Natural killer cell (primary cell): ENCODE measurements at regions not wholly inside any gene's neighbourhood (a gene's known extent, or its start where the extent isn't known, plus 50 kb on each side); places are given as distances from the start of the nearest gene placed in this dataset.

Experiments
- ATAC-seq, 3 donors: fragments of 150-1000 bp in 2 of 3; fragments of 200-7000 bp in 1 of 3; cut with Tn5 transposase; 1 replicate in 1 of 3; 2 replicates in 2 of 3; pipeline ENCODE4 v1.10.0; 2021; ENCODE audit warnings: mild to moderate bottlenecking in 2 of 3, moderate library complexity in 2 of 3
- DNase-seq, 2 donors: peaks; one replicate each; pipeline versions ENCODE4 v3.0.0 to v3.0.0-alpha.2; 2013 to 2021; ENCODE audit warnings: mixed read lengths in 1 of 2
- H3K27ac ChIP-seq: one replicate; pipeline ENCODE4 v1.5.1; 2013; ENCODE audit warnings: mild to moderate bottlenecking, low read length
- H3K27me3 ChIP-seq: one replicate; pipeline ENCODE4 v1.6.1; 2013; ENCODE audit warnings: low read length; ENCODE audit not compliant: control insufficient read depth, insufficient read depth
- H3K36me3 ChIP-seq: one replicate; pipeline ENCODE4 v1.6.1; 2013; ENCODE audit warnings: low read length; ENCODE audit not compliant: control insufficient read depth, insufficient read depth
- H3K4me1 ChIP-seq: one replicate; pipeline ENCODE4 v1.6.1; 2013; ENCODE audit warnings: low read length; ENCODE audit not compliant: control insufficient read depth, insufficient read depth
- H3K4me3 ChIP-seq: one replicate; pipeline ENCODE4 v1.5.1; 2013; ENCODE audit warnings: low read length
- H3K9me3 ChIP-seq: one replicate; pipeline ENCODE4 v1.6.1; 2013; ENCODE audit warnings: low read length; ENCODE audit not compliant: control insufficient read depth, insufficient read depth
- H3K27ac Mint-ChIP-seq, 2 donors: one replicate each; pipeline ENCODE4 v1.8.0; 2022; ENCODE audit warnings: mild to moderate bottlenecking in 2 of 2, mixed read lengths in 2 of 2, moderate library complexity in 1 of 2
- H3K27me3 Mint-ChIP-seq, 2 donors: one replicate each; pipeline ENCODE4 v1.8.0; 2022; ENCODE audit warnings: low read depth in 2 of 2, mixed read lengths in 2 of 2
- H3K36me3 Mint-ChIP-seq: one replicate; pipeline ENCODE4 v1.8.0; 2022; ENCODE audit warnings: mixed read lengths
- H3K4me1 Mint-ChIP-seq, 2 donors: one replicate each; pipeline ENCODE4 v1.8.0; 2022; ENCODE audit warnings: mixed read lengths in 2 of 2
- H3K4me3 Mint-ChIP-seq: one replicate; pipeline ENCODE4 v1.8.0; 2022; ENCODE audit warnings: mild to moderate bottlenecking, moderate library complexity, mixed read lengths
- H3K9me3 Mint-ChIP-seq, 2 donors: one replicate each; pipeline ENCODE4 v1.8.0; 2022; ENCODE audit warnings: mixed read lengths in 2 of 2
- WGBS: methylation state at CpG from one replicate; pipeline ENCODE4 v1.1.7; 2013; ENCODE audit warnings: missing lambda C conversion rate; ENCODE audit not compliant: insufficient coverage; 5-methylcytosine and 5-hydroxymethylcytosine counted together
- intact Hi-C: fragments of 100-400 bp; cut with micrococcal nuclease; formaldehyde crosslinking; loops from one replicate; pipeline ENCODE4 v1.14.2; 2022
- TF ChIP-seq, protein P1 (sequence below): fragments of 200-600 bp; IDR thresholded peaks from one replicate; pipeline ENCODE4 v1.8.0; 2022; ENCODE audit warnings: antibody characterized with exemption

DNA sequence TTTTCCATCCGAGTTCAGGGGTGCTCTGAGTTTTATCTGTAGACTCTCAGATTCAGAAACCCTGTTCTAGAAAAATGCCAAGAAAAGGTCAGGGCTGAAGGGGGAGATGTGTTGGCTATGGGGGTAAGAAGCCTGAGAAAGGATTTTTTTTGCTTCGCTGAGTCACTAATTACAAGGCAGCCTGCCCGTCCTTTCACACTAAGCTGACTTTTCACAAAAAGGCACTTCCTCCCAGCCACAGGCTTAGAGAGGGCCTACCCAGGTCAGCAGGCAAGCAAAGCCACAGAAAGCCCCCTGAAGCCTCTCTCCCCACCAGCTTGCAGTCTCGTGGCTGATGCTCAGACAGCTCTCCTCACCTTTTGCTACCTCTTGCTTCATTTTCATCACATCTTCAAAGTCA lies 192.6 kb upstream of the PRICKLE2 start:
- Mint-ChIP-seq H3K4me3 (no peak overlapping the region), H3K27ac (no peak overlapping the region), H3K27me3 (no peaks in the 10 kb centered on the region), H3K36me3 (no peaks in the 10 kb centered on the region), H3K4me1 (no peaks in the 10 kb centered on the region), H3K9me3 (peaks cover 0 to 10% of the 10 kb centered on the region in 2 donors)
- TF ChIP-seq, protein P1, sequence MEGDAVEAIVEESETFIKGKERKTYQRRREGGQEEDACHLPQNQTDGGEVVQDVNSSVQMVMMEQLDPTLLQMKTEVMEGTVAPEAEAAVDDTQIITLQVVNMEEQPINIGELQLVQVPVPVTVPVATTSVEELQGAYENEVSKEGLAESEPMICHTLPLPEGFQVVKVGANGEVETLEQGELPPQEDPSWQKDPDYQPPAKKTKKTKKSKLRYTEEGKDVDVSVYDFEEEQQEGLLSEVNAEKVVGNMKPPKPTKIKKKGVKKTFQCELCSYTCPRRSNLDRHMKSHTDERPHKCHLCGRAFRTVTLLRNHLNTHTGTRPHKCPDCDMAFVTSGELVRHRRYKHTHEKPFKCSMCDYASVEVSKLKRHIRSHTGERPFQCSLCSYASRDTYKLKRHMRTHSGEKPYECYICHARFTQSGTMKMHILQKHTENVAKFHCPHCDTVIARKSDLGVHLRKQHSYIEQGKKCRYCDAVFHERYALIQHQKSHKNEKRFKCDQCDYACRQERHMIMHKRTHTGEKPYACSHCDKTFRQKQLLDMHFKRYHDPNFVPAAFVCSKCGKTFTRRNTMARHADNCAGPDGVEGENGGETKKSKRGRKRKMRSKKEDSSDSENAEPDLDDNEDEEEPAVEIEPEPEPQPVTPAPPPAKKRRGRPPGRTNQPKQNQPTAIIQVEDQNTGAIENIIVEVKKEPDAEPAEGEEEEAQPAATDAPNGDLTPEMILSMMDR, result no peak
- no peak for ATAC-seq
- H3K4me3 ChIP-seq, result no peak overlapping the region
- H3K9me3 ChIP-seq, result no peaks in the 10 kb centered on the region
- intact Hi-C loops, result no loop called here
- WGBS, result 44% methylated on average over 4 of the region's 4 CpGs
- H3K36me3 ChIP-seq, result no peaks in the 10 kb centered on the region
- no peak overlapping the region for H3K27ac ChIP-seq
- H3K27me3 ChIP-seq, result no peaks in the 10 kb centered on the region
- no peaks in the 10 kb centered on the region for H3K4me1 ChIP-seq
- no peak for DNase-seq

DNA sequence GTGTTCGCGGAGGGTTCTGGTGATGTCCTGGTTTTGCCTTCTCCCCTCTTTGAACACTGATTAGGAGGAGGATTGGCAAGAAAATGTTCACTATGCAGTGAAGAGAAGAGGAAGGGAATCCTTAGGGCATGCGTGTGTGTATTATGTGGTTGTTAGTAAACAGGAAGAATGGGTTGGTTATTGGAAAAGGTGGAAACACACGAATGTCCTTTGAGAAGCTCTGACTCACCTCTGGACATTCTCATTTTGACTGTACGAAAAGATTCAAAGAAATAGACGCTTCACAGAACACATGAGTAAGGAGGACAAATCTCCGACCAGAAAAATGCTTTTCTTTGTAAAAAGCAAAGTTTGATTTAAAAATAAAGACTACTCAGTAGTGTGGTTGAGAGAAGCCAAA lies 188.8 kb upstream of the PRICKLE2 start:
- Mint-ChIP-seq H3K4me1 (no peaks in the 10 kb centered on the region), H3K27me3 (no peaks in the 10 kb centered on the region), H3K36me3 (no peaks in the 10 kb centered on the region), H3K4me3 (no peak overlapping the region), H3K9me3 (peaks cover 3 to 12% of the 10 kb centered on the region in 2 donors), H3K27ac (no peak overlapping the region)
- WGBS, result 92% methylated on average over 7 of the region's 7 CpGs
- intact Hi-C loops, result no loop called here
- DNase-seq (no peak), ATAC-seq (no peak)
- no peaks in the 10 kb centered on the region for H3K9me3 ChIP-seq
- no peaks in the 10 kb centered on the region for H3K36me3 ChIP-seq
- no peak overlapping the region for H3K27ac ChIP-seq
- H3K4me3 ChIP-seq, result no peak overlapping the region
- TF ChIP-seq, protein P1, result no peak
- H3K4me1 ChIP-seq, result no peaks in the 10 kb centered on the region
- no peaks in the 10 kb centered on the region for H3K27me3 ChIP-seq

DNA sequence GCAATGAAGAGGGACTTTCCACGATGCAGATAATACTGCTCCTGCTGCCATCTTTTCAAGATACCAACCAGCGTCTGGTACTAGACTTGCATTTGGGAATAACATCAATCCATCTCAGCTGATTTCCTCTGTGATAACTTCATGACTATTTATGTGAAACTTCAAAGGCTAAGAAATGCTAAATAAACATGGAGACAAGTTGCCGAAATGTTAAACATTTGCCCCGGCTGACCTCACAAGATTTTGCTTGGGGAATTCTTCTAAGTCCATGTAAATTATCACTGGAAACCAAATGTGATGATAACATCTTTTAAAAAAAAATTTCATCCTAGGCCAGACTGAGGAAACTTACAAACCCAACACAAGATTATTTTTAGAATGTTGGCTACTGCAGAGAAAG lies 185.8 kb upstream of the PRICKLE2 start:
- H3K9me3 ChIP-seq, result no peaks in the 10 kb centered on the region
- Mint-ChIP-seq H3K9me3 (peaks cover 3 to 17% of the 10 kb centered on the region in 2 donors), H3K36me3 (no peaks in the 10 kb centered on the region), H3K4me1 (no peaks in the 10 kb centered on the region), H3K27ac (no peak overlapping the region), H3K27me3 (no peaks in the 10 kb centered on the region), H3K4me3 (no peak overlapping the region)
- no peak for DNase-seq
- 86% methylated on average over 4 of the region's 4 CpGs for WGBS
- H3K36me3 ChIP-seq, result no peaks in the 10 kb centered on the region
- H3K27ac ChIP-seq, result no peak overlapping the region
- intact Hi-C loops, result no loop called here
- no peaks in the 10 kb centered on the region for H3K4me1 ChIP-seq
- H3K27me3 ChIP-seq, result no peaks in the 10 kb centered on the region
- no peak overlapping the region for H3K4me3 ChIP-seq
- TF ChIP-seq, protein P1, result no peak
- no peak for ATAC-seq

DNA sequence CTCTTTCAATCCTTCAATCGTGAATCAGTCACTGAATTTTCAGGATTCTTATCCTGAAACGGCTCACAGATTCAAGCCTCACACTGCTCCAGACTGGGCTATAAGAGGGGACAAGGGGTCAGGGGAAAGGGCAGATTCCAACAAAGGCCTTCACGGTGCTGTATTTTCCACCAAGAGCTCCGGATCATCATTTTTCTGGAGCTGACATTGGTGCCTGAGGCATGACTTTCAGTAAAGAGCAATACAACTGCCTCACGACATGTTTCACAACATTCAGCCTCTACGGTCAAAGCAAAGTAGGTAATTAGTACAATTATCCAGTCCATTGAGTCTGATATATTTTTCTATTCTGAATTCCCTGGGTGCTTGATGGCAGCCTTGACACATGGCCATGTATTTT lies 185.0 kb upstream of the PRICKLE2 start:
- no peaks in the 10 kb centered on the region for H3K4me1 ChIP-seq
- TF ChIP-seq, protein P1, result no peak
- H3K9me3 ChIP-seq, result no peaks in the 10 kb centered on the region
- Mint-ChIP-seq H3K9me3 (peaks cover 3 to 14% of the 10 kb centered on the region in 2 donors), H3K36me3 (no peaks in the 10 kb centered on the region), H3K27ac (no peak overlapping the region), H3K4me1 (no peaks in the 10 kb centered on the region), H3K4me3 (no peak overlapping the region), H3K27me3 (no peaks in the 10 kb centered on the region)
- no peak overlapping the region for H3K4me3 ChIP-seq
- H3K36me3 ChIP-seq, result no peaks in the 10 kb centered on the region
- H3K27ac ChIP-seq, result no peak overlapping the region
- no peak for DNase-seq
- intact Hi-C loops, result no loop called here
- no peaks in the 10 kb centered on the region for H3K27me3 ChIP-seq
- no peak for ATAC-seq
- 76% methylated on average over 6 of the region's 6 CpGs for WGBS
